ENCODE measurements at regions not wholly inside any gene's neighbourhood (a gene's known extent, or its start where the extent isn't known, plus 50 kb on each side); places are given as distances from the start of the nearest gene placed in this dataset.

- no peak for ATAC-seq
These were observed 157.2 kb downstream of the SOCS6 start for GRCh38 chr18:70446063-70446462.

GRCh38 chr18:70442933-70443332 lies 154.1 kb downstream of the SOCS6 start:
- ATAC-seq = no peak

GRCh38 chr18:70432804-70433400 lies 144.1 kb downstream of the SOCS6 start:
- ATAC-seq = no peak

GRCh38 chr18:70431203-70431624 lies 142.4 kb downstream of the SOCS6 start:
- ATAC-seq = peak; percentile 90

GRCh38 chr18:70430501-70431173 lies 141.8 kb downstream of the SOCS6 start:
- ATAC-seq = no peak

GRCh38 chr18:70429847-70430500 lies 141.1 kb downstream of the SOCS6 start:
- ATAC-seq = no peak

GRCh38 chr18:70428439-70428838 lies 139.6 kb downstream of the SOCS6 start:
- no peak for ATAC-seq

GRCh38 chr18:70426818-70427217 lies 138.0 kb downstream of the SOCS6 start:
- no peak for ATAC-seq

- no peak for ATAC-seq
These were observed 136.4 kb downstream of the SOCS6 start for GRCh38 chr18:70425236-70425635.

GRCh38 chr18:70423988-70424387 lies 135.1 kb downstream of the SOCS6 start:
- peak; percentile 92 for ATAC-seq

GRCh38 chr18:70423120-70423519 lies 134.3 kb downstream of the SOCS6 start:
- peak; percentile 29 for ATAC-seq

GRCh38 chr18:70422391-70422965 lies 133.6 kb downstream of the SOCS6 start:
- ATAC-seq = no peak

GRCh38 chr18:70421471-70422390 lies 132.9 kb downstream of the SOCS6 start:
- ATAC-seq = peak; percentile 78

- no peak for ATAC-seq
These were observed 131.5 kb downstream of the SOCS6 start for GRCh38 chr18:70420146-70420898.

GRCh38 chr18:70419526-70419925 lies 130.7 kb downstream of the SOCS6 start:
- ATAC-seq = no peak

- no peak for ATAC-seq
These were observed 129.9 kb downstream of the SOCS6 start for GRCh38 chr18:70418546-70419311.

GRCh38 chr18:70417847-70418246 lies 129.0 kb downstream of the SOCS6 start:
- ATAC-seq = no peak

- ATAC-seq = no peak
These were observed 127.7 kb downstream of the SOCS6 start for GRCh38 chr18:70416496-70416895.

GRCh38 chr18:70415823-70416488 lies 127.1 kb downstream of the SOCS6 start:
- ATAC-seq = peak; percentile 96

GRCh38 chr18:70414315-70414900 lies 125.6 kb downstream of the SOCS6 start:
- no peak for ATAC-seq
